GM12878 (cell line): ENCODE measurements at regions not wholly inside any gene's neighbourhood (a gene's known extent, or its start where the extent isn't known, plus 50 kb on each side); places are given as distances from the start of the nearest gene placed in this dataset.

ENCODE experiments used
- BRCA1 ChIP-seq: IDR thresholded peaks from 2 replicates; pipeline ENCODE4 v1.6.1; 2011; ENCODE audit warnings: low read depth, low read length, improper control_type of control experiment
- CBFB ChIP-seq: IDR thresholded peaks from 2 replicates; pipeline ENCODE4 v1.6.1; 2016; ENCODE audit warnings: antibody characterized with exemption, low read depth
- MXI1 ChIP-seq: fragments of 150-350 bp; IDR thresholded peaks from 2 replicates; pipeline ENCODE4 v1.6.1; 2011; ENCODE audit warnings: low read depth, mild to moderate bottlenecking, inconsistent platforms, low read length, improper control_type of control experiment
- NRF1 ChIP-seq: conservative IDR thresholded peaks from 2 replicates; pipeline ENCODE4 v1.6.1; 2011; ENCODE audit warnings: mild to moderate bottlenecking, low read depth, low read length, improper control_type of control experiment
- TF ChIP-seq, protein P1 (sequence below), 3 experiments: IDR thresholded peaks in 2 of 3; conservative IDR thresholded peaks in 1 of 3; 2 replicates each; pipeline ENCODE4 v1.5.1; 2011; ENCODE audit warnings: low read depth in 3 of 3, low read length in 3 of 3, mild to moderate bottlenecking in 3 of 3, control low read depth in 2 of 3, moderate library complexity in 2 of 3, inconsistent platforms in 1 of 3, mixed read lengths in 1 of 3; ENCODE audit not compliant: control insufficient read depth in 2 of 3, insufficient read depth in 1 of 3; ENCODE audit errors: extremely low read depth in 1 of 3
- TF ChIP-seq, protein P2 (sequence below): fragments of 450-650 bp; IDR thresholded peaks from 2 replicates; pipeline ENCODE4 v1.6.1; 2017; ENCODE audit warnings: mild to moderate bottlenecking

DNA sequence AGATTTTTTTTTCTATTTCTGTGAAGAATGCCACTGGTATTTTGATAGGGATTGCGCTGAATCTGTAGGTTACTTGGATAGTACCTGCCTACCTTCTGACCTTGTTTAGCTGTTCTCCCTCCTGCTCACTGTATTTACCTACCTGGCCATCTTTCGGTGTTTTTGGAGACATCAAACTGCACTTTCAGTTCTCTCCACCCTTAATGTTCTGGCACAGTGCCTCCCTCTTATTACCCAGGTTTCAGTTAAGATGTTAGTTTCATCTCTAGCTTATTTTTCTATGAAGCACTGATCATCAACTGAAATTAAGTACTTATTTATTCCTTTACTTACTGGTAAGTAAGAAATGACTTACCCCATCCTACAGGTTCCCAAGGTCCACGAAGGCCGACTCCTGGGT lies 74.4 kb upstream of the KLHL25 start:
- TF ChIP-seq, protein P1, sequence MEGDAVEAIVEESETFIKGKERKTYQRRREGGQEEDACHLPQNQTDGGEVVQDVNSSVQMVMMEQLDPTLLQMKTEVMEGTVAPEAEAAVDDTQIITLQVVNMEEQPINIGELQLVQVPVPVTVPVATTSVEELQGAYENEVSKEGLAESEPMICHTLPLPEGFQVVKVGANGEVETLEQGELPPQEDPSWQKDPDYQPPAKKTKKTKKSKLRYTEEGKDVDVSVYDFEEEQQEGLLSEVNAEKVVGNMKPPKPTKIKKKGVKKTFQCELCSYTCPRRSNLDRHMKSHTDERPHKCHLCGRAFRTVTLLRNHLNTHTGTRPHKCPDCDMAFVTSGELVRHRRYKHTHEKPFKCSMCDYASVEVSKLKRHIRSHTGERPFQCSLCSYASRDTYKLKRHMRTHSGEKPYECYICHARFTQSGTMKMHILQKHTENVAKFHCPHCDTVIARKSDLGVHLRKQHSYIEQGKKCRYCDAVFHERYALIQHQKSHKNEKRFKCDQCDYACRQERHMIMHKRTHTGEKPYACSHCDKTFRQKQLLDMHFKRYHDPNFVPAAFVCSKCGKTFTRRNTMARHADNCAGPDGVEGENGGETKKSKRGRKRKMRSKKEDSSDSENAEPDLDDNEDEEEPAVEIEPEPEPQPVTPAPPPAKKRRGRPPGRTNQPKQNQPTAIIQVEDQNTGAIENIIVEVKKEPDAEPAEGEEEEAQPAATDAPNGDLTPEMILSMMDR (IDR thresholded peaks at IDR 0.05 in 2 of 3, conservative IDR thresholded peaks at IDR 0.05 in 1 of 3; ENCODE audit: control insufficient read depth in 2 of 3, extremely low read depth in 1 of 3, insufficient read depth in 1 of 3, low read depth in 3 of 3, low read length in 3 of 3), result no peak
- TF ChIP-seq BRCA1 (no peak), CBFB (no peak), NRF1 (no peak), MXI1 (no peak)
- TF ChIP-seq, protein P2, sequence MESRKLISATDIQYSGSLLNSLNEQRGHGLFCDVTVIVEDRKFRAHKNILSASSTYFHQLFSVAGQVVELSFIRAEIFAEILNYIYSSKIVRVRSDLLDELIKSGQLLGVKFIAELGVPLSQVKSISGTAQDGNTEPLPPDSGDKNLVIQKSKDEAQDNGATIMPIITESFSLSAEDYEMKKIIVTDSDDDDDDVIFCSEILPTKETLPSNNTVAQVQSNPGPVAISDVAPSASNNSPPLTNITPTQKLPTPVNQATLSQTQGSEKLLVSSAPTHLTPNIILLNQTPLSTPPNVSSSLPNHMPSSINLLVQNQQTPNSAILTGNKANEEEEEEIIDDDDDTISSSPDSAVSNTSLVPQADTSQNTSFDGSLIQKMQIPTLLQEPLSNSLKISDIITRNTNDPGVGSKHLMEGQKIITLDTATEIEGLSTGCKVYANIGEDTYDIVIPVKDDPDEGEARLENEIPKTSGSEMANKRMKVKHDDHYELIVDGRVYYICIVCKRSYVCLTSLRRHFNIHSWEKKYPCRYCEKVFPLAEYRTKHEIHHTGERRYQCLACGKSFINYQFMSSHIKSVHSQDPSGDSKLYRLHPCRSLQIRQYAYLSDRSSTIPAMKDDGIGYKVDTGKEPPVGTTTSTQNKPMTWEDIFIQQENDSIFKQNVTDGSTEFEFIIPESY, result no peak
